ENCODE measurements at regions not wholly inside any gene's neighbourhood (a gene's known extent, or its start where the extent isn't known, plus 50 kb on each side); places are given as distances from the start of the nearest gene placed in this dataset.
A peak's percentile ranks its signal among the peaks of the same experiment; 100 is the strongest.

GRCh38 chr7:26444555-26444954 is 152.9 kb downstream of the SNX10 start:
- Histone ChIP-seq H3K9me2 (ENCODE audit: insufficient read depth) (no peaks in the 10 kb centered on the region), H2AFZ (no peak overlapping the region), H3K4me3 (no peak overlapping the region), H3K9me3 (ENCODE audit: insufficient read depth, low read depth) (no peaks in the 10 kb centered on the region), H3K27me3 (ENCODE audit: insufficient read depth, low read depth) (no peaks in the 10 kb centered on the region), H4K20me1 (ENCODE audit: insufficient read depth) (no peaks in the 10 kb centered on the region), H3K27ac (no peak overlapping the region), H3F3A (ENCODE audit: insufficient read depth, low read depth) (peaks cover 4% of the 10 kb centered on the region; the same call in 1 of the 2 replicates), H3K4me1 (replicated peaks; ENCODE audit: insufficient read depth) (peaks cover 6% of the 10 kb centered on the region), H3K36me3 (ENCODE audit: low read depth) (no peaks in the 10 kb centered on the region), H3K79me2 (ENCODE audit: low read depth) (no peaks in the 10 kb centered on the region), H3K4me2 (no peak overlapping the region)
- ChIA-PET POLR2A (ENCODE audit: unreplicated experiment) (no interaction called here), CTCF (no interaction called here)
- intact Hi-C loops (cut with micrococcal nuclease; ENCODE audit: unreplicated experiment) = no loop called here
- no peak for DNase-seq
- BruUV-seq (replicated peaks) = no TSS peak
- TF ChIP-seq CTCF (conservative IDR thresholded peaks at IDR 0.05) (no peak), EZH2 (IDR thresholded peaks at IDR 0.05; ENCODE audit: low read depth) (no peak)

- no peak overlapping the region for H3K27ac ChIP-seq
- TF ChIP-seq CTCF (conservative IDR thresholded peaks at IDR 0.05) (no peak), EZH2 (IDR thresholded peaks at IDR 0.05; ENCODE audit: low read depth) (no peak)
- no TSS peak for BruUV-seq (replicated peaks)
- intact Hi-C loops (cut with micrococcal nuclease; ENCODE audit: unreplicated experiment) = no loop called here
- H3K27me3 ChIP-seq (ENCODE audit: insufficient read depth, low read depth) = no peaks in the 10 kb centered on the region
- H2AFZ ChIP-seq = no peak overlapping the region
- CTCF ChIA-PET = no interaction called here
- no peak for DNase-seq
- no peaks in the 10 kb centered on the region for H3K9me3 ChIP-seq (ENCODE audit: insufficient read depth, low read depth)
- POLR2A ChIA-PET (ENCODE audit: unreplicated experiment) = no interaction called here
- H3K4me2 ChIP-seq = no peak overlapping the region
- no peaks in the 10 kb centered on the region for H3K9me2 ChIP-seq (ENCODE audit: insufficient read depth)
- no peaks in the 10 kb centered on the region for H4K20me1 ChIP-seq (ENCODE audit: insufficient read depth)
- no peak overlapping the region for H3K4me3 ChIP-seq
- H3K79me2 ChIP-seq (ENCODE audit: low read depth) = no peaks in the 10 kb centered on the region
- peaks cover 29% of the 10 kb centered on the region for H3K4me1 ChIP-seq (replicated peaks; ENCODE audit: insufficient read depth)
- H3K36me3 ChIP-seq (ENCODE audit: low read depth) = no peaks in the 10 kb centered on the region
- H3F3A ChIP-seq (ENCODE audit: insufficient read depth, low read depth) = peaks cover 12% of the 10 kb centered on the region
Measured at GRCh38 chr7:26447116-26447515, 155.5 kb downstream of the SNX10 start.

DNA sequence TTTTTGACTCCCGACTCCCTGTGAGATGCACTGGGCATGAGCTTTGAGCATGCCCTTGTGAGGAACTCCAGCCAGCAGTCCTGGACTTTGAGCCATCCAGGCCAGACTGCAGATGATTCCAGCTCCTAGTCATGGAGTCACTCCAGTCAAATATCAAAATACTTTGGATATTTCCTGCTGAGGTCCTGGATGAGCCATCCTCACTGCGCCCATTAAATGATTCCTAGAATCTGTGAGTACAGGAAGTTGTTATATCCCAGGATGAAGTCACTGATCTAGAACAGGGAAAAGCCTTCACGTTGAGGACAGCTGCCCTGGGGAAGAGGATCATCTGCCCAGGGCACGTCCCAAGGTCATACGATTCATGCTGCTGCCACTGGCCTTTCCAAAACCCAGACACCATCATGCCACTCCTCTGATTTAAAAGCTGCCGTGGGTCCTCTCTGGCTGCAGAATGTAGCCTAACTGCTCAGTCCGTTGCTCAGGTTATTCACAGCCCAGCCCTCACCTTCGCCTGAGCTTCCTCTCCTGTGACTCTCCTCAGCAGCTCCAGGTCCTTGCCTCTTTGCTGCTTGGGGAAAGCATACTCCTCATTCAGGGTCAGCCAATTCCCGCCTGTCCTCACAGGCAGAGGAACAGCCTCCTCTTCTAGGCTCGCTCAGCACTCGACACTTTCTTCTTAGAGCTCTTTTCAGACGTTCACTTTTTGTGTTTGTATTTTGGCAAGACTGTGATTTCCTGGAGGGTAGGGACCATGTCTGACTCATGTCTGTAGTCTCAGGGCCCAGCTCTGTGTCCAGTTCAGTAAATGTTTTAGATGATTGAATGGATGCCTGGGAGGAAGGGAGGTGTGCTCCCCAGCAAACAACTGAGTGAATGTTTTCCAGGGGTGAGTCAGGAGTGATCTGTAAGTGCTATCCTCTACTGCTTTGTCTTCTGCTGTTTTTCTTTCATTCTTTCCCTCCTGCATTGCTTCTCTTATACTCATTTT is 157.8 kb downstream of the SNX10 start:
- Histone ChIP-seq H3K27ac (peak overlapping the region; percentile 2; the same call in 1 of the 2 replicates), H3K4me1 (replicated peaks; ENCODE audit: insufficient read depth) (peaks cover 34% of the 10 kb centered on the region), H3K4me2 (peak overlapping the region; percentile 47), H3K27me3 (ENCODE audit: insufficient read depth, low read depth) (no peaks in the 10 kb centered on the region), H3K9me3 (ENCODE audit: insufficient read depth, low read depth) (no peaks in the 10 kb centered on the region), H3K36me3 (ENCODE audit: low read depth) (no peaks in the 10 kb centered on the region), H3K9me2 (ENCODE audit: insufficient read depth) (no peaks in the 10 kb centered on the region), H4K20me1 (ENCODE audit: insufficient read depth) (no peaks in the 10 kb centered on the region), H3F3A (ENCODE audit: insufficient read depth, low read depth) (peaks cover 21% of the 10 kb centered on the region), H3K79me2 (ENCODE audit: low read depth) (no peaks in the 10 kb centered on the region), H2AFZ (0 out of 2 replicates have a peak overlapping the region, but pooled peaks have one; percentile 63), H3K4me3 (no peak overlapping the region)
- POLR2A ChIA-PET (ENCODE audit: unreplicated experiment) = interaction anchor here (0.5 to 0.7 kb wide), 2 partner anchors 254 to 667 kb away, joined by 5 read pairs; no protein-coding TSS in a partner anchor
- intact Hi-C loops (cut with micrococcal nuclease; ENCODE audit: unreplicated experiment) = loop anchor here (5.0 kb wide), 1 partner anchor 203 kb away; no protein-coding TSS in a partner anchor
- BruUV-seq (replicated peaks) = no TSS peak
- CTCF ChIA-PET = interaction anchor here (0.6 to 1.2 kb wide), 2 partner anchors 17 to 80 kb away, joined by 3 read pairs; no protein-coding TSS in a partner anchor
- TF ChIP-seq EZH2 (IDR thresholded peaks at IDR 0.05; ENCODE audit: low read depth) = no peak
- TF ChIP-seq CTCF (conservative IDR thresholded peaks at IDR 0.05) = no peak
- peak; percentile 39 to 63 for DNase-seq
